AG10803 (cell line): ENCODE measurements at regions not wholly inside any gene's neighbourhood (a gene's known extent, or its start where the extent isn't known, plus 50 kb on each side); places are given as distances from the start of the nearest gene placed in this dataset.

ENCODE experiments used
- DNase-seq: peaks from one replicate; pipeline ENCODE4 v3.0.0; 2010; ENCODE audit warnings: low read depth
- H3K4me3 ChIP-seq: 2 replicates; pipeline ENCODE4 v1.5.1; 2011; ENCODE audit warnings: mild to moderate bottlenecking, low read length, control low read depth
- CTCF ChIP-seq: conservative IDR thresholded peaks from 2 replicates; pipeline ENCODE4 v1.5.1; 2011; ENCODE audit warnings: mild to moderate bottlenecking, low read length, control low read depth, inconsistent platforms

- no peak overlapping the region for H3K4me3 ChIP-seq
- TF ChIP-seq CTCF, result no peak
- no peak for DNase-seq
Observed at GRCh38 chr12:4003576-4003975, 130.4 kb upstream of the PARP11 start.

GRCh38 chr12:4002601-4003000 lies 129.4 kb upstream of the PARP11 start:
- H3K4me3 ChIP-seq, result no peak overlapping the region
- TF ChIP-seq CTCF, result no peak
- no peak for DNase-seq

- DNase-seq, result no peak
- H3K4me3 ChIP-seq, result no peak overlapping the region
- no peak for TF ChIP-seq CTCF
Observed at GRCh38 chr12:4001841-4002240, 128.6 kb upstream of the PARP11 start.

- no peak for DNase-seq
- no peak overlapping the region for H3K4me3 ChIP-seq
- TF ChIP-seq CTCF, result no peak
Observed at GRCh38 chr12:4001031-4001430, 127.8 kb upstream of the PARP11 start.

DNA sequence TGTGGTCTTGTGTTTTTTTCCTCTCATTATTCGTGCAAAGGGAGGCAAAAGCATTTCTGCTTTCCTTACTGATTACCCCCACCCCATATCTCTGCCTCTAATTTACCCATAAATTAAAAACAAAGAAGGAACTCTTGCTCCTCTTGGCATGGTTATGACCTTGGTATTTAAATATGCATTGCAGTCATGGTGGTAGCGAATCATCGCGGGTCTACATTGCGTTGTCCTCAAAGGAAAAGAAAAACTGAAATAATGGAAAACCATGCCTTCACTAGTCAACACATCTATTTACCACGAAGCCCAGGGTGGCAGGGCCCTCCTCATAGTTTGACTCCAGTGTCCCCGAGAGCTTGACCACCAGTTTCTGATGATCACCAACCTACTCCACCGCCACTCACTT lies 126.7 kb upstream of the PARP11 start:
- H3K4me3 ChIP-seq, result no peak overlapping the region
- no peak for TF ChIP-seq CTCF
- no peak for DNase-seq

DNA sequence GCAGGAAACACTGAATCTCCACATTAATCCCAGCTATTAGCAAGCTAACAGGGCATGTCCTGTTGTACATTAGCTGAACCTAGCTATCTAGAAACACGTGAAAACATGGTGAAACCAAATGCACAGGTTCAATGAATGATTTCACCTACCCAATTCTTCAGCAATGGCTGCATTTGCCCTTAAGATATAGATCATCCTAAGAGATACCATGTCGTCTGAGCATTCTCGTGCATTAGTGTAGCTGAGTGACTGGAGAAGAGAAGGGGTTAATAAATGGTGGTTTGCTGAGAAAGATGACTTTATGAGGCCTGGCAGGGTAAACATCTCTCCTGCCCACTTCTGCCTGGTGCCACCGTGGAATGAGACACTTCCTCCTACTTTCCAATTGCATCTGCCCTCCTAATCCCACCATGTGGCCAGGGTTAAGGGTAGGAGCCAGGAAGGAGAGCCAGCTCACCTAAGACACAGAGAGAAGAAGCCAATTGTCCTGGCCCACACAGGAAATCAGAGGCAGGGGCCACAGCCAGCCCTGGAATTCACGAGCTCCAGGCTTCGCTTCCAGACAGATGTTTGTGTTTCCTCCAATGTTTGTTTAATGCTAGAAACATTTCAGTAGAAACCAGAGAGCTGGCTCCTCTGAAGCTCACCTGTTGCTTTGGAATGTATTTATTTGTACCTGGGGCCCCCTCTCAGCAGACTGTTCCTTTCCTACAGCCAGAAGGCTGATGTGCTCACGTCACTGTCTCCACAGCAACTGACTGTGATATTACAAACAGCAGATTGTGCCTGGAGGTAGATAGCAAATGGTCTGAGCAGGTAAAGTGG lies 126.0 kb upstream of the PARP11 start:
- no peak for TF ChIP-seq CTCF
- no peak for DNase-seq
- no peak overlapping the region for H3K4me3 ChIP-seq

- no peak for DNase-seq
- no peak overlapping the region for H3K4me3 ChIP-seq
- TF ChIP-seq CTCF, result no peak
Observed at GRCh38 chr12:3998397-3998796, 125.2 kb upstream of the PARP11 start.
